Endothelial cell of umbilical vein (primary cell): ENCODE measurements at regions not wholly inside any gene's neighbourhood (a gene's known extent, or its start where the extent isn't known, plus 50 kb on each side); places are given as distances from the start of the nearest gene placed in this dataset.

Experiments used
- BruUV-seq: library from RNA; stranded (reverse); fragments of 400-500 nt; replicated peaks from 2 replicates; lab custom pipeline; 2021; lab: Mats Ljungman, UMichigan
- CTCF ChIA-PET: fragments of 300-600, 350-600 bp; sonication (Branson Sonifier 250); formaldehyde crosslinking; loops from one replicate; lab custom pipeline; 2021; ENCODE audit warnings: antibody characterized with exemption, inconsistent platforms; lab: Charles Lee
- POLR2A ChIA-PET: fragments of 300-600, 350-600 bp; sonication (Branson Sonifier 250); formaldehyde crosslinking; loops from one replicate; lab custom pipeline; 2021; ENCODE audit warnings: antibody characterized with exemption, inconsistent platforms; lab: Charles Lee
- DNase-seq: peaks from one replicate; pipeline ENCODE4 v3.0.0-alpha.2; 2011; ENCODE audit warnings: low read depth, low spot score
- FAIRE-seq: peaks from 2 replicates; lab custom pipeline; 2011; peaks lifted over from hg19 to GRCh38; lab: Jason Lieb, UNC
- H2AFZ ChIP-seq: 2 replicates; pipeline ENCODE4 v1.6.0; 2012; ENCODE audit warnings: low read depth, low read length, control low read depth, inconsistent platforms
- H3K27ac ChIP-seq: 2 replicates; pipeline ENCODE4 v1.5.1; 2011; ENCODE audit warnings: low read depth, mild to moderate bottlenecking, control low read depth, low read length, moderate library complexity; ENCODE audit not compliant: insufficient read depth
- H3K27me3 ChIP-seq, 2 experiments: 2 replicates each; pipeline versions ENCODE4 v1.6.0 to v1.6.1; 2011; ENCODE audit warnings: low read length in 2 of 2, mixed read lengths in 1 of 2; ENCODE audit not compliant: control insufficient read depth in 2 of 2, insufficient read depth in 2 of 2
- H3K36me3 ChIP-seq, 2 experiments: 2 replicates in 1 of 2; 3 replicates in 1 of 2; pipeline ENCODE4 v1.5.1; 2011; ENCODE audit warnings: low read length in 2 of 2, mild to moderate bottlenecking in 1 of 2, moderate library complexity in 1 of 2; ENCODE audit not compliant: control insufficient read depth in 2 of 2, insufficient read depth in 2 of 2; ENCODE audit errors: extremely low read depth in 1 of 2
- H3K4me1 ChIP-seq: 3 replicates; pipeline ENCODE4 v1.5.1; 2011; ENCODE audit warnings: mild to moderate bottlenecking, low read length; ENCODE audit not compliant: control insufficient read depth, insufficient read depth; ENCODE audit errors: extremely low read depth
- H3K4me2 ChIP-seq: 2 replicates; pipeline ENCODE4 v1.6.1; 2011; ENCODE audit warnings: low read length, control low read depth, mixed read lengths; ENCODE audit not compliant: insufficient read depth
- H3K4me3 ChIP-seq, 3 experiments: fragments of 200-600 bp in 1 of 3; sonication (generic), shearing (Covaris generic) in 1 of 3; replicated peaks in 1 of 3; 2 replicates each; pipeline ENCODE4 v1.5.1; 2011 to 2016; ENCODE audit warnings: control low read depth in 3 of 3, low read length in 3 of 3, mild to moderate bottlenecking in 2 of 3, inconsistent platforms in 1 of 3, low read depth in 1 of 3, moderate library complexity in 1 of 3; ENCODE audit not compliant: insufficient read depth in 1 of 3
- H3K79me2 ChIP-seq: 2 replicates; pipeline ENCODE4 v1.6.0; 2012; ENCODE audit warnings: low read length, inconsistent platforms; ENCODE audit not compliant: control insufficient read depth, insufficient read depth
- H3K9ac ChIP-seq: replicated peaks from 2 replicates; pipeline ENCODE3; 2011; ENCODE audit warnings: low read length, control low read depth; ENCODE audit not compliant: insufficient read depth; ENCODE audit errors: extremely low read depth
- H3K9me1 ChIP-seq: replicated peaks from 3 replicates; pipeline ENCODE4 v1.6.0; 2011; ENCODE audit warnings: mild to moderate bottlenecking, low read length; ENCODE audit not compliant: control insufficient read depth, insufficient read depth; ENCODE audit errors: extremely low read depth
- H3K9me3 ChIP-seq: replicated peaks from 2 replicates; pipeline ENCODE4 v1.5.1; 2012; ENCODE audit warnings: low read length, inconsistent platforms; ENCODE audit not compliant: control insufficient read depth, insufficient read depth
- H4K20me1 ChIP-seq: replicated peaks from 2 replicates; pipeline ENCODE3; 2011; ENCODE audit warnings: mild to moderate bottlenecking, low read length; ENCODE audit not compliant: control insufficient read depth, insufficient read depth; ENCODE audit errors: extremely low read depth
- EZH2 ChIP-seq: IDR thresholded peaks from 2 replicates; pipeline ENCODE4 v1.6.1; 2012; ENCODE audit warnings: borderline replicate concordance, low read depth, mild to moderate bottlenecking, moderate library complexity, low read length, inconsistent platforms; ENCODE audit not compliant: severe bottlenecking
- FOS ChIP-seq: IDR thresholded peaks from 2 replicates; pipeline ENCODE4 v1.6.1; 2011; ENCODE audit warnings: mild to moderate bottlenecking, low read length, moderate library complexity, borderline replicate concordance; ENCODE audit not compliant: insufficient read depth
- GATA2 ChIP-seq: IDR thresholded peaks from 2 replicates; pipeline ENCODE4 v1.7.0; 2011; ENCODE audit warnings: low read depth, mild to moderate bottlenecking, moderate library complexity, mixed read lengths, low read length; ENCODE audit not compliant: insufficient read length, insufficient read depth
- JUN ChIP-seq: IDR thresholded peaks from 2 replicates; pipeline ENCODE4 v1.6.1; 2011; ENCODE audit warnings: borderline replicate concordance, low read depth; ENCODE audit not compliant: insufficient read length, insufficient read depth
- MAX ChIP-seq: IDR thresholded peaks from 2 replicates; pipeline ENCODE4 v1.6.1; 2011; ENCODE audit not compliant: insufficient read depth, insufficient read length
- MYC ChIP-seq: IDR thresholded peaks from one replicate; pipeline ENCODE4 v1.6.1; 2011; ENCODE audit warnings: mild to moderate bottlenecking, low read depth, low read length
- POLR2A ChIP-seq: IDR thresholded peaks from 2 replicates; pipeline ENCODE4 v1.6.1; 2012; ENCODE audit warnings: low read depth, mild to moderate bottlenecking, control low read depth, low read length
- POLR2AphosphoS5 ChIP-seq: IDR thresholded peaks from 2 replicates; pipeline ENCODE4 v1.6.1; 2012; ENCODE audit warnings: low read depth, mild to moderate bottlenecking, control low read depth, low read length, moderate library complexity; ENCODE audit not compliant: insufficient read depth
- dilution Hi-C: fragments of 300-500 bp; cut with MboI; formaldehyde crosslinking; loops from one replicate; pipeline ENCODE4 v1.15.0; 2019; ENCODE audit warnings: low sequenced_read_pairs; ENCODE audit not compliant: extremely low pct_ligation_motif_present
- intact Hi-C: fragments of 100-400 bp; cut with micrococcal nuclease; formaldehyde crosslinking; loops from one replicate; pipeline ENCODE4 v1.10.0; 2022
- TF ChIP-seq, protein P1 (sequence below), 2 donors: IDR thresholded peaks; 1 replicate in 1 of 2; 2 replicates in 1 of 2; pipeline ENCODE4 v1.5.1; 2011; ENCODE audit warnings: low read length in 2 of 2, mild to moderate bottlenecking in 2 of 2, moderate library complexity in 2 of 2, control low read depth in 1 of 2, inconsistent platforms in 1 of 2, low read depth in 1 of 2; ENCODE audit not compliant: insufficient read depth in 1 of 2; ENCODE audit errors: extremely low read depth in 1 of 2

GRCh38 chr10:90130321-90131086 lies 429.1 kb downstream of the KIF20B start:
- no peak for FAIRE-seq
- Histone ChIP-seq H3K4me1 (no peaks in the 10 kb centered on the region), H3K4me3 (no peak overlapping the region), H2AFZ (no peak overlapping the region), H3K9me3 (no peaks in the 10 kb centered on the region), H4K20me1 (no peaks in the 10 kb centered on the region), H3K79me2 (no peaks in the 10 kb centered on the region), H3K4me2 (no peak overlapping the region), H3K9me1 (no peaks in the 10 kb centered on the region), H3K27ac (no peak overlapping the region), H3K9ac (no peak overlapping the region), H3K36me3 (no peaks in the 10 kb centered on the region), H3K27me3 (no peaks in the 10 kb centered on the region)
- dilution Hi-C loops (no loop called here), intact Hi-C loops (no loop called here)
- no peak for DNase-seq
- CTCF ChIA-PET: interaction anchor here (1.2 kb wide), 1 partner anchor 14 kb away, joined by 4 read pairs; no protein-coding TSS in a partner anchor
- POLR2A ChIA-PET: no interaction called here
- BruUV-seq: no TSS peak
- TF ChIP-seq, protein P1, sequence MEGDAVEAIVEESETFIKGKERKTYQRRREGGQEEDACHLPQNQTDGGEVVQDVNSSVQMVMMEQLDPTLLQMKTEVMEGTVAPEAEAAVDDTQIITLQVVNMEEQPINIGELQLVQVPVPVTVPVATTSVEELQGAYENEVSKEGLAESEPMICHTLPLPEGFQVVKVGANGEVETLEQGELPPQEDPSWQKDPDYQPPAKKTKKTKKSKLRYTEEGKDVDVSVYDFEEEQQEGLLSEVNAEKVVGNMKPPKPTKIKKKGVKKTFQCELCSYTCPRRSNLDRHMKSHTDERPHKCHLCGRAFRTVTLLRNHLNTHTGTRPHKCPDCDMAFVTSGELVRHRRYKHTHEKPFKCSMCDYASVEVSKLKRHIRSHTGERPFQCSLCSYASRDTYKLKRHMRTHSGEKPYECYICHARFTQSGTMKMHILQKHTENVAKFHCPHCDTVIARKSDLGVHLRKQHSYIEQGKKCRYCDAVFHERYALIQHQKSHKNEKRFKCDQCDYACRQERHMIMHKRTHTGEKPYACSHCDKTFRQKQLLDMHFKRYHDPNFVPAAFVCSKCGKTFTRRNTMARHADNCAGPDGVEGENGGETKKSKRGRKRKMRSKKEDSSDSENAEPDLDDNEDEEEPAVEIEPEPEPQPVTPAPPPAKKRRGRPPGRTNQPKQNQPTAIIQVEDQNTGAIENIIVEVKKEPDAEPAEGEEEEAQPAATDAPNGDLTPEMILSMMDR (IDR thresholded peaks at IDR 0.05; ENCODE audit: extremely low read depth in 1 of 2, insufficient read depth in 1 of 2, low read depth in 1 of 2, low read length in 2 of 2): no peak
- TF ChIP-seq MYC (no peak), POLR2AphosphoS5 (no peak), FOS (no peak), POLR2A (no peak), MAX (no peak), GATA2 (no peak), JUN (no peak), EZH2 (no peak)
